Fibroblast of pulmonary artery (primary cell): ENCODE measurements at regions not wholly inside any gene's neighbourhood (a gene's known extent, or its start where the extent isn't known, plus 50 kb on each side); places are given as distances from the start of the nearest gene placed in this dataset.
"Not testable (repeated sequence)": the region's sequence is repeated elsewhere in the genome, so short reads cannot be mapped to it uniquely, and the experiment has no call there.

Source experiments
- DNase-seq: peaks from one replicate; pipeline ENCODE4 v3.0.0-alpha.2; 2010; ENCODE audit warnings: low read depth
- H3K4me3 ChIP-seq: replicated peaks from 2 replicates; pipeline ENCODE4 v1.5.1; 2011; ENCODE audit warnings: low read depth, mild to moderate bottlenecking, control low read depth, low read length, moderate library complexity
- TF ChIP-seq, protein P1 (sequence below): IDR thresholded peaks from 2 replicates; pipeline ENCODE4 v1.5.1; 2011; ENCODE audit warnings: mild to moderate bottlenecking, control low read depth, low read length, inconsistent platforms; ENCODE audit errors: missing control alignments

DNA sequence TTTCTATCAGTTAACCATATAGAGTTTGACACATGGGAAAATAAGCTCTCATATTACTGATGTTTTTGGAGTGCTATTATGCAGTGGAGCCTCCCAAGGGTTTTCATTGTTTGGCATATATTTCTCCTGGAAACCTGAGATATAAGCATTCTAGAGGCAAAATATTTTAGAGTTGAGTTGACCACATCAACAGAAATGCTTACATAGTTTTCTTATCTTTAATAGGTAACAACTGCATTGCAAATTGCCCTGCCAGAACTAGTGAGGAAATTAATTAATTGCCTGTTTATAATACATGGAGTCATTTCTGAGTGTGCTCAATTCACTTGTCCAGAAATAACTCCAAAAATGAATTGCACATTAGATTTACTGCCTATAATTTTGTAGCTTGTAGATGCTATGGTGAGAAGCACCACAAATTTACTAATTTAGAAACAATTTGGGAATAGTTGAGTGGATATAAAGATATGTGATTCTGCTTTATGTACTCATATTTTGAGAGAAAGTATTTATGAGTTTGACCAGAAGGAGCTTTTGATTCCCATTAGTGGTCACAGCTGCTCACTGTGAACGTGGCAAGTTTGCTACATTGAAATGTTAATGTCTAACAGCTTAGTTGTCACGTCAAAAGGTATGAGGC is 288.7 kb downstream of the CD109 start:
- TF ChIP-seq, protein P1, sequence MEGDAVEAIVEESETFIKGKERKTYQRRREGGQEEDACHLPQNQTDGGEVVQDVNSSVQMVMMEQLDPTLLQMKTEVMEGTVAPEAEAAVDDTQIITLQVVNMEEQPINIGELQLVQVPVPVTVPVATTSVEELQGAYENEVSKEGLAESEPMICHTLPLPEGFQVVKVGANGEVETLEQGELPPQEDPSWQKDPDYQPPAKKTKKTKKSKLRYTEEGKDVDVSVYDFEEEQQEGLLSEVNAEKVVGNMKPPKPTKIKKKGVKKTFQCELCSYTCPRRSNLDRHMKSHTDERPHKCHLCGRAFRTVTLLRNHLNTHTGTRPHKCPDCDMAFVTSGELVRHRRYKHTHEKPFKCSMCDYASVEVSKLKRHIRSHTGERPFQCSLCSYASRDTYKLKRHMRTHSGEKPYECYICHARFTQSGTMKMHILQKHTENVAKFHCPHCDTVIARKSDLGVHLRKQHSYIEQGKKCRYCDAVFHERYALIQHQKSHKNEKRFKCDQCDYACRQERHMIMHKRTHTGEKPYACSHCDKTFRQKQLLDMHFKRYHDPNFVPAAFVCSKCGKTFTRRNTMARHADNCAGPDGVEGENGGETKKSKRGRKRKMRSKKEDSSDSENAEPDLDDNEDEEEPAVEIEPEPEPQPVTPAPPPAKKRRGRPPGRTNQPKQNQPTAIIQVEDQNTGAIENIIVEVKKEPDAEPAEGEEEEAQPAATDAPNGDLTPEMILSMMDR: no peak
- H3K4me3 ChIP-seq: no peak overlapping the region
- no peak for DNase-seq

DNA sequence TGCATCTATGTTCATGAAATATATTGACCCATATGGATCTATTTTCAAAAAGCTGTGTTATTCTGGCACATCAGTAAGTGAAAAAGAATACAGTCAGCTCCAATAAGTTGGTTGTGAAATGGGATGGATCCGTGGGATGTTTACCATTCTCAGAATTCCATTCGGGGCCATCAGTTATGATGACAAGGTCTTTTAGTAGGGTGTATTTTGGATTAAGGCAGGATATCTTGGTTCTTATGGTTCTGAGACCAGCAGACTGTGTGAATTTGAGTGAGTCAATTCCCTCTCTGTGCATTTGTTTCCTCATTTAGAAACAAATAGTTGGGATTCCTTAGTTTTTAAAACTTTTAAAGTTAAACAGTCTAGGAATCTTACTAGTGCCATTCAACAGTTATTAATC is 287.4 kb downstream of the CD109 start:
- no peak overlapping the region for H3K4me3 ChIP-seq
- TF ChIP-seq, protein P1: no peak
- peak; percentile 20 for DNase-seq

DNA sequence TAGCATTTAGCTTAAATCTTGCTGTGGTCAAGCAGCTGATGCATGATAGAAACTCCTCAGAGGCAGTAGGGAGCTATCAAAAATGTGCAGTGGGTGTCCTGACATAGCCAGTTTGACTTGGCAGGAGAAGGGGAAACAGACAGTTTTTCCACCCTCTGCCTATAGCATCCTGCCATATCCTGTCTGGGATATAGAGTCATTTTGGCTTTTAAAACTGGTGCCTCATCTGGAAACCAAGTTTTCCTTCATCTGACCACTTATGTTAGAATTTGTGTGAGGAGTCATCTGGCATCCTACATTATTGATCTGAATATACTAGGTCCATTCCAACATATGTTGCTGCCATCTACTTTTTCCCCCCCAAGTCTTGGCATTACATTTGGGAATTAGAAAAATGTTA is 284.1 kb downstream of the CD109 start:
- TF ChIP-seq, protein P1: no peak
- no peak overlapping the region for H3K4me3 ChIP-seq
- DNase-seq: no peak

DNA sequence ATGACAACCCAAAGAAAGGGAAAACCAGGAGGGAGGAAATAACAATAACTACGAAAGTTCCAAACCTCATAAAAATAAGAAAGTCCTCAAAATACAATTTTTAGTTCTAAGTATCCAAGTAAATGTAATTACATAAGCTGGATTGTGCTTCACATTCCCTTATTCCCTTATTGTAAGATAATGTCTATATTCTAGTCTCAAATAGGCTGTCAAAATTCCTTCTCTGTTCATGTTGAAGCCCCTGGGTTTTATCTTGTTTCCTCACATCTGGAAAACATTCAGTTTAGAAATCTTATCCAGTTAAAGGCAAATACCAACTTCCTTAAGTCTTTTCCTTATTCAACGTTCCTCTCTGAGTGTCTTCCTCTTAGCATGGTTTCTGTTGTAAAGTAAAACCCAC is 282.3 kb downstream of the CD109 start:
- DNase-seq: no peak
- H3K4me3 ChIP-seq: no peak overlapping the region
- TF ChIP-seq, protein P1: no peak

DNA sequence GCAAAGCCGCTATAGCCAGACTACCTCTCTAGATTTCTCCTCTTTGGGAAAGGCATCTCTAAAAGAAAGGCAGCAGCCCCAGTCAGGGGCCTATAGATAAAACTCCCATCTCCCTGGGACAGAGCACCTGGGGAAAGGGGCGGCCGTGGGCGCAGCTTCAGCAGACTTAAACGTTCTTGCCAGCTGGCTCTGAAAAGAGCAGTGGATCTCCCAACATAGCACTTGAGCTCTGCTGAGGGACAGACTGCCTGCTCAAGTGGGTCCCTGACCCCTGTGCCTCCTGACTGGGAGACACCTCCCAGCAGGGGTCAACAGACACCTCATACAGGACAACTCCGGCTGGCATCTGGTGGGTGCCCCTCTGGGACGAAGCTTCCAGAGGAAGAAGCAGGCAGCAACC is 276.5 kb downstream of the CD109 start:
- not testable (repeated sequence) for H3K4me3 ChIP-seq, DNase-seq

DNA sequence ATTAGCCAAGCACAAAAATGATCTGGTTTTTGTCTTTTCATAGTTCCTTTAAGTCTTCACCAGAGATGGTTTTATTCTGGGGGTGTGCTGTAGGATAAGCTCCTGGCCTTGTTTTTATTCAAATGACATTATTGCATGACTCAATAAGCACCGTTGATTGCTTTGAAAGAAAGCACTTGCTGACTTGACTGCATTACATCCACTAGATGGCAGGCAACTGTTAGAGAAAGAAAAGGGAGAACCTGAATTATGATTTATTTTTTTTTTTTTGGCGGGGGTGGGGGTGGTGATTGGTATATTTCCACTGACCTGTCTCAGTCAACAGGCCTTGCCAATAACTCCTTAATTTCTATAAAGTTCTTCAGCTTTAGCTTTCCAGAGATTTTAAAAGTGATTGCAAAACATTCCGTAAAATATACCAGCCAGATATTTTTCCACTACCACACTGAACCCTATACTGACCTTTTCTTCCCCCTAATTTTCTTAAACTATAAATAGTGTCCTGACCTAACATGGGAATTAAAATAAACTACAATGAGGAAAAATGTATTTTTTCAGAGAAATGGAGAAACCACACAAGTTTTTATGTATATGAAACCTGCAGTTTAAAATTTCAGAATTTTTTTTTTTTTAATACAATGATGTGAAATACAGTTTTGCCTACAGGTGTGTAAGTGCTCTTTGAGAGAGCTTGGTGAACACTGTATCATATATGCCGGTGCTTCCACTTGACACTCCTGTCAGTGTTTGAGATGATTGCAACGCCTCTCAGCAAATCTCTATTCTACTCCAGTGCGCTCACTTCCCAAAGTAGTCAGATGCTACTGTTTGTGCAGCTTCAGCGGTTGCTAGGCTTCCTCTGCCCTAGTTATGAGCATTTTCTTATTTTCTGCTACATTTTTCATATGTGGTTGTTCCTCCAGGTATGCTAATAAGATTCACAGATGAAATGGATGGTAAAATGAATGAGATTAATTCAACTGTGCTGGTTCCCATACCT is 274.3 kb downstream of the CD109 start:
- H3K4me3 ChIP-seq: no peak overlapping the region
- TF ChIP-seq, protein P1: peak; percentile 83
- peak; percentile 72 for DNase-seq

DNA sequence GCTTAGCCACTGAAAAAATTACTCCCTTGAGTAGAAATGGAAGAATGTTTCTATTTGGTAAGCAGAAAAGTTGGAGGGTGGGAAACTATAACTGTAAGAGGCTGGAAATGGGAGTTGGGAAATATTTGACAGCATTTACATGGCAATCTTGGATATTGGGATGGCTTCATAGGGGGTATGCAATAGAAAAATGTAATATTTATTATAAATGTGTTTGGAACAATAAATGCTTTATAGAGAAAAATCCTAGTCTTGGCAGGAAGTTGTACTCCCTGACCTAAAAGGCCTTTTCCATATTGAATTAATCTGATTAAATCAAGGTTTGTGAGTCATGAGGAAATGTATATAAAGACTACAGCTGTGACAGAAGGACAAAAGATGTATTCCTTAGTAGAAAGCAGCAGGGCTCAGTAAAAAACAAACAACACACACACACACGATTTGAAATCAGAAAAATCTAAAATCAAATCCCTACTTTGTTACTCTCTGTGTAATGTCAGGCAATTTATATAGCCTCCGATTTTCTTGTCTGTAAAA is 272.3 kb downstream of the CD109 start:
- TF ChIP-seq, protein P1: no peak
- no peak overlapping the region for H3K4me3 ChIP-seq
- DNase-seq: no peak
